OCI-LY1 (cell line): ENCODE measurements at regions not wholly inside any gene's neighbourhood (a gene's known extent, or its start where the extent isn't known, plus 50 kb on each side); places are given as distances from the start of the nearest gene placed in this dataset.

Experiments used
- H2AFZ ChIP-seq: fragments of 200-600 bp; sonication (generic), shearing (Covaris generic); 2 replicates; pipeline ENCODE4 v1.6.0; 2014; ENCODE audit warnings: antibody characterized with exemption, mild to moderate bottlenecking, low read length
- H3F3A ChIP-seq: fragments of 200-600 bp; sonication (generic), shearing (Covaris generic); 2 replicates; pipeline ENCODE4 v1.6.0; 2014; ENCODE audit warnings: mild to moderate bottlenecking, antibody characterized with exemption, low read length, moderate library complexity; ENCODE audit not compliant: insufficient read depth
- H3K27ac ChIP-seq: fragments of 200-600 bp; sonication (generic); 2 replicates; pipeline ENCODE4 v1.5.1; 2014; ENCODE audit warnings: low read length, mixed run types, mild to moderate bottlenecking, low read depth; ENCODE audit not compliant: poor library complexity, severe bottlenecking
- H3K27me3 ChIP-seq: fragments of 200-600 bp; sonication (generic); 2 replicates; pipeline ENCODE4 v1.6.0; 2014; ENCODE audit warnings: antibody characterized with exemption, mild to moderate bottlenecking, low read length, moderate library complexity; ENCODE audit not compliant: insufficient read depth
- H3K36me3 ChIP-seq: fragments of 200-600 bp; sonication (generic); 2 replicates; pipeline ENCODE4 v1.6.1; 2014; ENCODE audit warnings: mild to moderate bottlenecking, antibody characterized with exemption, low read length, moderate library complexity, mixed read lengths; ENCODE audit not compliant: insufficient read depth
- H3K4me1 ChIP-seq: fragments of 200-600 bp; sonication (generic); 2 replicates; pipeline ENCODE4 v1.5.1; 2014; ENCODE audit warnings: mild to moderate bottlenecking, low read length, moderate library complexity; ENCODE audit not compliant: insufficient read depth, severe bottlenecking
- H3K4me2 ChIP-seq: fragments of 200-600 bp; sonication (generic), shearing (Covaris generic); 2 replicates; pipeline ENCODE4 v1.6.1; 2014; ENCODE audit warnings: low read length
- H3K4me3 ChIP-seq: fragments of 200-600 bp; sonication (generic); 2 replicates; pipeline ENCODE4 v1.5.1; 2014; ENCODE audit warnings: low read length, low read depth, mild to moderate bottlenecking, mixed read lengths; ENCODE audit not compliant: poor library complexity, severe bottlenecking
- H3K79me2 ChIP-seq: fragments of 200-600 bp; shearing (Covaris generic); 2 replicates; pipeline ENCODE4 v1.6.1; 2016; ENCODE audit warnings: mixed run types, low read length, mixed read lengths; ENCODE audit not compliant: insufficient read depth
- H3K9ac ChIP-seq: fragments of 200-600 bp; sonication (generic), shearing (Covaris generic); 2 replicates; pipeline ENCODE4 v1.6.1; 2014; ENCODE audit warnings: mild to moderate bottlenecking, low read length, mixed read lengths
- H3K9me2 ChIP-seq: fragments of 200-600 bp; sonication (generic), shearing (Covaris generic); 2 replicates; pipeline ENCODE4 v1.6.1; 2014; ENCODE audit warnings: low read depth, mild to moderate bottlenecking, low read length, mixed read lengths
- H3K9me3 ChIP-seq: fragments of 200-600 bp; shearing (Covaris generic); 2 replicates; pipeline ENCODE4 v1.6.1; 2014; ENCODE audit warnings: low read length, mixed read lengths
- H4K20me1 ChIP-seq: fragments of 200-600 bp; sonication (generic), shearing (Covaris generic); 2 replicates; pipeline ENCODE4 v1.6.0; 2016; ENCODE audit warnings: mild to moderate bottlenecking, low read length; ENCODE audit not compliant: insufficient read depth
- EZH2 ChIP-seq: fragments of 200-600 bp; sonication (generic), shearing (Covaris generic); IDR thresholded peaks from 2 replicates; pipeline ENCODE4 v1.8.0; 2017; ENCODE audit warnings: borderline replicate concordance, mixed run types, mild to moderate bottlenecking, antibody characterized with exemption, low read length, moderate library complexity, mixed read lengths
- TF ChIP-seq, protein P1 (sequence below): fragments of 200-600 bp; sonication (generic), shearing (Covaris generic); IDR thresholded peaks from 2 replicates; pipeline ENCODE4 v1.5.1; 2017; ENCODE audit warnings: mild to moderate bottlenecking, antibody characterized with exemption, low read length, moderate library complexity, mixed read lengths

DNA sequence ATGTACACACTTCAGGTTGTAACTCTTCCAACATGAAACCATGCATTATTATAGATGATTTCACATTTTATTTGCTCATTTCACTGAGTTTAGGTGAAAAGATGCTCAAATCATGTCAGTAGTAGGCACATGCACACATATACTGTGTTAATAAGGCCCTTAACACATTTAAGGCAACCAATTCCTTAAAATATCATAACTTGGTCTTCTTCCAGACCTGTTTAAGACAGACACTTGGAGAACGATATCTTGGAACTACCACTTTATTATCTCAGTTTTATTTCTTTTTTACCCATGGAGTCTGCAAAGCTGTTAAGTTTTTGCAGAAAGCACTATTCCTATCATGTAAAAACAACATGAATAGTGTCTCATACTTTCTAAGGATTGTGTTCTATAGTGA is 395.2 kb upstream of the MIR17HG start:
- no peaks in the 10 kb centered on the region for H3K9me3 ChIP-seq

DNA sequence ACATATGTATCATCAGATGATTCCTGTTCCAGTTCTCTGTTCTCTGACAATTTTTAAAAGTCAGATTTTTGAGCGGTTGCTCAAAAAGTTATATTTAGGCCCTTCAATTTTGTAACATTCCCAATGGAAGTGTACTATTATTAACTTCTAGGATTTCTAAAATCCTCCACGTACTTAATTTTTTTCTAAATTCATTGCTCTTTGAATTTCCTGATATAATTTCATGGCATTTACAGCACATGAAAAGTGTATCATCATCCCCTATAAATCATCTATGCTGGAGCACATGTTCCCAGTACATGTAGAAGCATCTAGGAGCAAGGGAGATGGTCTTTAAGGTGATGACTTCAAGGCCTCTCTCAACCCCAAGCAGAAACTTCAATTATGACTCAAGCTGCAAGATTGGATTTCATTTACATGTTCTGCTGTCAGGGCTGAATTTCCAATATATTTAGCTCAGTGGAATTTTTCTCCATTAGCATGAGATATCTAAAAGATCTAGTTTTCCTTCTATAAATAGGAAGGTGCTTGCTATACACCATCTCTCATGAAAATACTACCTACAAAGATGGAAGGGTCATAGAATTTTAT is 392.8 kb upstream of the MIR17HG start:
- no peak for TF ChIP-seq EZH2
- TF ChIP-seq, protein P1, sequence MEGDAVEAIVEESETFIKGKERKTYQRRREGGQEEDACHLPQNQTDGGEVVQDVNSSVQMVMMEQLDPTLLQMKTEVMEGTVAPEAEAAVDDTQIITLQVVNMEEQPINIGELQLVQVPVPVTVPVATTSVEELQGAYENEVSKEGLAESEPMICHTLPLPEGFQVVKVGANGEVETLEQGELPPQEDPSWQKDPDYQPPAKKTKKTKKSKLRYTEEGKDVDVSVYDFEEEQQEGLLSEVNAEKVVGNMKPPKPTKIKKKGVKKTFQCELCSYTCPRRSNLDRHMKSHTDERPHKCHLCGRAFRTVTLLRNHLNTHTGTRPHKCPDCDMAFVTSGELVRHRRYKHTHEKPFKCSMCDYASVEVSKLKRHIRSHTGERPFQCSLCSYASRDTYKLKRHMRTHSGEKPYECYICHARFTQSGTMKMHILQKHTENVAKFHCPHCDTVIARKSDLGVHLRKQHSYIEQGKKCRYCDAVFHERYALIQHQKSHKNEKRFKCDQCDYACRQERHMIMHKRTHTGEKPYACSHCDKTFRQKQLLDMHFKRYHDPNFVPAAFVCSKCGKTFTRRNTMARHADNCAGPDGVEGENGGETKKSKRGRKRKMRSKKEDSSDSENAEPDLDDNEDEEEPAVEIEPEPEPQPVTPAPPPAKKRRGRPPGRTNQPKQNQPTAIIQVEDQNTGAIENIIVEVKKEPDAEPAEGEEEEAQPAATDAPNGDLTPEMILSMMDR: no peak
- Histone ChIP-seq H3K9ac (no peak overlapping the region), H3K4me1 (no peaks in the 10 kb centered on the region), H3K27ac (no peak overlapping the region), H2AFZ (no peak overlapping the region), H3F3A (no peaks in the 10 kb centered on the region), H3K9me2 (no peaks in the 10 kb centered on the region), H4K20me1 (no peaks in the 10 kb centered on the region), H3K4me3 (no peak overlapping the region), H3K4me2 (no peak overlapping the region), H3K79me2 (no peaks in the 10 kb centered on the region), H3K36me3 (no peaks in the 10 kb centered on the region), H3K9me3 (no peaks in the 10 kb centered on the region), H3K27me3 (no peaks in the 10 kb centered on the region)

More for the DNA sequence above, 395.2 kb upstream of the MIR17HG start:
- Histone ChIP-seq H3K36me3 (no peaks in the 10 kb centered on the region), H3K4me3 (no peak overlapping the region), H3F3A (no peaks in the 10 kb centered on the region), H3K4me2 (no peak overlapping the region), H3K79me2 (no peaks in the 10 kb centered on the region), H2AFZ (no peak overlapping the region), H3K9me2 (no peaks in the 10 kb centered on the region), H4K20me1 (no peaks in the 10 kb centered on the region), H3K4me1 (no peaks in the 10 kb centered on the region), H3K27ac (no peak overlapping the region), H3K27me3 (no peaks in the 10 kb centered on the region), H3K9ac (no peak overlapping the region)
- TF ChIP-seq, protein P1: no peak
- no peak for TF ChIP-seq EZH2

DNA sequence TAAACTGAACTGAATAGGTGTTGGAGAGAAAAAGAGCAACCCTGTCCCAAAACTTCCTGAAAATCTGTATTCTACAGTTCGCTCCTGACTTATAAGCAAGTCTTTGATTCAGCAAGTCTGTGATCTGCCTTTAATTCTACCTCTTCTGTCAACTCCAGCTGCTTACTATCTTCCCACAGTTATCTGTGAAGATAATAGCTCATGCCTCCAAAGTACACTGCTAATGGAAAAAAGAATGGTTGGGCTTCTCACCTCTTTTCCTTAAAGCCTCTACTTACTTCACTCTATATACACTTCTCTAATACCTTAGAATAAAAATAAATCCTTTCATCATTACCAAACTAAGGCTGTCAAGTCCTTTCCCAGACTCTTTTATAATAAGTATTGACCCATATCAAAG is 391.5 kb upstream of the MIR17HG start:
- no peaks in the 10 kb centered on the region for H4K20me1 ChIP-seq
- no peak overlapping the region for H2AFZ ChIP-seq
- H3K27ac ChIP-seq: no peak overlapping the region
- TF ChIP-seq, protein P1: no peak
- no peak for TF ChIP-seq EZH2
- no peaks in the 10 kb centered on the region for H3K9me2 ChIP-seq
- no peaks in the 10 kb centered on the region for H3K9me3 ChIP-seq
- no peaks in the 10 kb centered on the region for H3K4me1 ChIP-seq
- no peaks in the 10 kb centered on the region for H3F3A ChIP-seq
- no peak overlapping the region for H3K4me3 ChIP-seq
- no peaks in the 10 kb centered on the region for H3K27me3 ChIP-seq
- H3K9ac ChIP-seq: no peak overlapping the region
- H3K4me2 ChIP-seq: no peak overlapping the region
- H3K36me3 ChIP-seq: no peaks in the 10 kb centered on the region
- no peaks in the 10 kb centered on the region for H3K79me2 ChIP-seq
